Fibroblast of lung (primary cell): ENCODE measurements at regions not wholly inside any gene's neighbourhood (a gene's known extent, or its start where the extent isn't known, plus 50 kb on each side); places are given as distances from the start of the nearest gene placed in this dataset.
A peak's percentile ranks its signal among the peaks of the same experiment; 100 is the strongest.

Experiments used
- DNase-seq, 2 donors: peaks; one replicate each; pipeline versions ENCODE4 v3.0.0 to v3.0.0-alpha.2; 2010; ENCODE audit warnings: low read depth in 2 of 2
- H2AFZ ChIP-seq: 2 replicates; pipeline ENCODE4 v1.5.1; 2012; ENCODE audit warnings: low read length, control low read depth, inconsistent platforms
- H3K27ac ChIP-seq: 2 replicates; pipeline ENCODE4 v1.5.1; 2011; ENCODE audit warnings: low read length, control low read depth; ENCODE audit not compliant: insufficient read depth
- H3K27me3 ChIP-seq: 2 replicates; pipeline ENCODE4 v1.5.1; 2011; ENCODE audit warnings: mild to moderate bottlenecking, low read length; ENCODE audit not compliant: control insufficient read depth, insufficient read depth
- H3K36me3 ChIP-seq: 2 replicates; pipeline ENCODE4 v1.5.1; 2011; ENCODE audit warnings: low read length; ENCODE audit not compliant: control insufficient read depth, insufficient read depth
- H3K4me1 ChIP-seq: 2 replicates; pipeline ENCODE4 v1.5.1; 2011; ENCODE audit warnings: low read length; ENCODE audit not compliant: control insufficient read depth, insufficient read depth; ENCODE audit errors: extremely low read depth
- H3K4me2 ChIP-seq: 2 replicates; pipeline ENCODE4 v1.5.1; 2011; ENCODE audit warnings: low read length, control low read depth; ENCODE audit not compliant: insufficient read depth; ENCODE audit errors: extremely low read depth
- H3K4me3 ChIP-seq, 4 experiments: fragments of 200-600 bp in 1 of 4; sonication (generic) in 1 of 4; replicated peaks in 1 of 4; 2 replicates each; pipeline ENCODE4 v1.5.1; 2011 to 2016; ENCODE audit warnings: low read length in 4 of 4, low read depth in 3 of 4, mild to moderate bottlenecking in 3 of 4, control low read depth in 2 of 4, inconsistent platforms in 1 of 4, mixed read lengths in 1 of 4; ENCODE audit not compliant: insufficient read depth in 1 of 4; ENCODE audit errors: control extremely low read depth in 1 of 4
- H3K79me2 ChIP-seq: 2 replicates; pipeline ENCODE4 v1.5.1; 2012; ENCODE audit warnings: mild to moderate bottlenecking, low read length, inconsistent platforms; ENCODE audit not compliant: control insufficient read depth, insufficient read depth
- H3K9ac ChIP-seq: 2 replicates; pipeline ENCODE4 v1.5.1; 2011; ENCODE audit warnings: mild to moderate bottlenecking, low read length, control low read depth; ENCODE audit not compliant: insufficient read depth
- H3K9me3 ChIP-seq: 2 replicates; pipeline ENCODE4 v1.5.1; 2012; ENCODE audit warnings: low read depth, low read length; ENCODE audit not compliant: control insufficient read depth, insufficient read depth
- H4K20me1 ChIP-seq: 2 replicates; pipeline ENCODE4 v1.5.1; 2011; ENCODE audit warnings: low read length; ENCODE audit not compliant: control insufficient read depth, insufficient read depth; ENCODE audit errors: extremely low read depth
- EZH2 ChIP-seq: IDR thresholded peaks from 2 replicates; pipeline ENCODE4 v1.5.1; 2012; ENCODE audit warnings: low read length, control low read depth, mild to moderate bottlenecking; ENCODE audit errors: missing control alignments
- TF ChIP-seq, protein P1 (sequence below), 2 donors: IDR thresholded peaks in 1 of 2; conservative IDR thresholded peaks in 1 of 2; 1 replicate in 1 of 2; 2 replicates in 1 of 2; pipeline ENCODE4 v1.5.1; 2011 to 2012; ENCODE audit warnings: low read length in 2 of 2, control low read depth in 1 of 2, inconsistent platforms in 1 of 2, low read depth in 1 of 2, mild to moderate bottlenecking in 1 of 2

DNA sequence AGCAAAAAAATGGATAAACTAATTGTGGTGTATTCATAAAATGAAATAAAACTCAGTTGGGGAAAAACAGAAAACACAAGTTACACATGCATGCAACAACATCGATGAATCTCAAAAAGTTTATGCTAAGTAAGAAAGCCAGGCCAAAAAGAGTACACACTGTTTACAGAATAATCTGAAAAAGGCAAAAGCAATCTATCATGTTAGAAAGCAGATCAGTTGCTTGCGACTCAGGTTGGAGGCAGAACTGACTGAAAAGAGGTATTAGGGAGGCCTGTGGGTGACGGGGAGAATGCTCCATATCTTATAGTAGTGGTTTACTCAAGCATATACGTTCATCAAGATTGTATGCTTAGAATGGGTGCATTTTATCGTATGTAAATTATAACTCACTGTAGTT lies 119.2 kb downstream of the ARRDC3 start:
- TF ChIP-seq EZH2 = no peak
- TF ChIP-seq, protein P1, sequence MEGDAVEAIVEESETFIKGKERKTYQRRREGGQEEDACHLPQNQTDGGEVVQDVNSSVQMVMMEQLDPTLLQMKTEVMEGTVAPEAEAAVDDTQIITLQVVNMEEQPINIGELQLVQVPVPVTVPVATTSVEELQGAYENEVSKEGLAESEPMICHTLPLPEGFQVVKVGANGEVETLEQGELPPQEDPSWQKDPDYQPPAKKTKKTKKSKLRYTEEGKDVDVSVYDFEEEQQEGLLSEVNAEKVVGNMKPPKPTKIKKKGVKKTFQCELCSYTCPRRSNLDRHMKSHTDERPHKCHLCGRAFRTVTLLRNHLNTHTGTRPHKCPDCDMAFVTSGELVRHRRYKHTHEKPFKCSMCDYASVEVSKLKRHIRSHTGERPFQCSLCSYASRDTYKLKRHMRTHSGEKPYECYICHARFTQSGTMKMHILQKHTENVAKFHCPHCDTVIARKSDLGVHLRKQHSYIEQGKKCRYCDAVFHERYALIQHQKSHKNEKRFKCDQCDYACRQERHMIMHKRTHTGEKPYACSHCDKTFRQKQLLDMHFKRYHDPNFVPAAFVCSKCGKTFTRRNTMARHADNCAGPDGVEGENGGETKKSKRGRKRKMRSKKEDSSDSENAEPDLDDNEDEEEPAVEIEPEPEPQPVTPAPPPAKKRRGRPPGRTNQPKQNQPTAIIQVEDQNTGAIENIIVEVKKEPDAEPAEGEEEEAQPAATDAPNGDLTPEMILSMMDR (conservative IDR thresholded peaks at IDR 0.05 in 1 of 2, IDR thresholded peaks at IDR 0.05 in 1 of 2; ENCODE audit: low read depth in 1 of 2, low read length in 2 of 2) = no peak
- H3K36me3 ChIP-seq = no peaks in the 10 kb centered on the region

DNA sequence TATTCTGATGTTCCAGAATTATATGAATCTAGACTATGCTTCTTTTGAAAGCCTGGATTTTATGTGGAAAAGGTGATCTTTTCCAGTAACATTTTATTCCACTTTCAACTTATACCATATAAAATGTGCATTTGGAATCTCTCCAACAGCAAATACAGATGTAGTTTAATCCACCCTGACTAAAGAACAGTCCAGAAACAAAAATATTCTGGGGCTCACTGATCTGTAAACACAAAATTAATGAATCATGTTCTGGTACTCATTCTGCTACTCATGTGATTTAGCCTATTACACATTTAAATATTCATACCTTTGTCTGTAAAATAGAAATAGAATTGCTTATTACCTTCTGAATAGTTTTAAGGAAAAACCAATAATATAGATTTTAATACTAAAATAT lies 125.8 kb downstream of the ARRDC3 start:
- TF ChIP-seq EZH2 = no peak
- TF ChIP-seq, protein P1 (conservative IDR thresholded peaks at IDR 0.05 in 1 of 2, IDR thresholded peaks at IDR 0.05 in 1 of 2; ENCODE audit: low read depth in 1 of 2, low read length in 2 of 2) = no peak
- DNase-seq = peak in 1 of 2 donors; percentile 54
- H2AFZ ChIP-seq = no peak overlapping the region
- H3K4me3 ChIP-seq = no peak overlapping the region
- H3K27ac ChIP-seq = no peak overlapping the region
- no peak overlapping the region for H3K4me2 ChIP-seq
- H3K36me3 ChIP-seq = no peaks in the 10 kb centered on the region
- no peaks in the 10 kb centered on the region for H3K9me3 ChIP-seq
- no peaks in the 10 kb centered on the region for H3K4me1 ChIP-seq
- no peak overlapping the region for H3K9ac ChIP-seq
- H3K79me2 ChIP-seq = no peaks in the 10 kb centered on the region
- no peaks in the 10 kb centered on the region for H3K27me3 ChIP-seq
- H4K20me1 ChIP-seq = no peaks in the 10 kb centered on the region

More for the DNA sequence above, 119.2 kb downstream of the ARRDC3 start:
- Histone ChIP-seq H2AFZ (no peak overlapping the region), H3K9ac (no peak overlapping the region), H3K4me1 (peaks cover 4% of the 10 kb centered on the region), H3K4me2 (no peak overlapping the region), H3K27me3 (no peaks in the 10 kb centered on the region), H3K79me2 (no peaks in the 10 kb centered on the region), H3K4me3 (no peak overlapping the region), H3K27ac (no peak overlapping the region), H3K9me3 (no peaks in the 10 kb centered on the region), H4K20me1 (no peaks in the 10 kb centered on the region)
- DNase-seq = no peak

DNA sequence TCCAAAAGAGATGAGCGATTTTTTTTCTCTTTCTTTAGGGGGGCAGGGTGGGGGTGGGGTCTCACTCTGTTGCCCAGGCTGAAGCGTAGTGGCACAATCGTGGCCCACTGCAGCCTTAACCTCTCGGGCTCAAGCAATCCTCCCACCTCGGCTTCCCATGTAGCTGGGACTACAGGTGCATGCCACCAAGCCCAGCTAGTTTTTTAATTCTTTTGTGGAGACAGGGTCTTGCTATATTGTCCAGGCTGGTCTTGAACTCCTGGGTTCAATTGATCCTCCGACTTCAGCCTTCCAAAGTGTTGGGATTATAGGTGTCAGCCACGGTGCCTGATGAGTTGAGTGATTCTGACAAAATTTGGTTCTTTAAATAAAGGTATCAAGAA lies 127.0 kb downstream of the ARRDC3 start:
- H3K36me3 ChIP-seq = no peaks in the 10 kb centered on the region
- no peak for DNase-seq
- no peak for TF ChIP-seq EZH2
- TF ChIP-seq, protein P1 (conservative IDR thresholded peaks at IDR 0.05 in 1 of 2, IDR thresholded peaks at IDR 0.05 in 1 of 2; ENCODE audit: low read depth in 1 of 2, low read length in 2 of 2) = no peak
- no peaks in the 10 kb centered on the region for H4K20me1 ChIP-seq
- no peak overlapping the region for H2AFZ ChIP-seq
- no peak overlapping the region for H3K27ac ChIP-seq
- H3K9me3 ChIP-seq = no peaks in the 10 kb centered on the region
- no peak overlapping the region for H3K4me3 ChIP-seq
- no peak overlapping the region for H3K9ac ChIP-seq
- no peaks in the 10 kb centered on the region for H3K4me1 ChIP-seq
- H3K27me3 ChIP-seq = no peaks in the 10 kb centered on the region
- H3K79me2 ChIP-seq = no peaks in the 10 kb centered on the region
- H3K4me2 ChIP-seq = no peak overlapping the region
